ENCODE measurements at regions not wholly inside any gene's neighbourhood (a gene's known extent, or its start where the extent isn't known, plus 50 kb on each side); places are given as distances from the start of the nearest gene placed in this dataset.
"Not testable (repeated sequence)": the region's sequence is repeated elsewhere in the genome, so short reads cannot be mapped to it uniquely, and the experiment has no call there.

GRCh38 chr9:119763260-119763659 lies 394.0 kb upstream of the BRINP1 start:
- no peak for DNase-seq (ENCODE audit: low read depth in 2 of 2)

- DNase-seq (ENCODE audit: low read depth in 2 of 2), result no peak
These were observed 392.6 kb upstream of the BRINP1 start for GRCh38 chr9:119761812-119762211.

- no peak for DNase-seq (ENCODE audit: low read depth in 2 of 2)
These were observed 389.8 kb upstream of the BRINP1 start for GRCh38 chr9:119758990-119759389.

- DNase-seq (ENCODE audit: low read depth in 2 of 2), result no peak
These were observed 389.0 kb upstream of the BRINP1 start for GRCh38 chr9:119758241-119758640.

GRCh38 chr9:119739476-119739875 lies 370.2 kb upstream of the BRINP1 start:
- no peak for DNase-seq (ENCODE audit: low read depth in 2 of 2)

GRCh38 chr9:119736491-119737454 lies 367.5 kb upstream of the BRINP1 start:
- DNase-seq (ENCODE audit: low read depth in 2 of 2), result no peak

- DNase-seq (ENCODE audit: low read depth in 2 of 2), result no peak
These were observed 358.8 kb upstream of the BRINP1 start for GRCh38 chr9:119727988-119728387.

GRCh38 chr9:119726035-119726434 lies 356.8 kb upstream of the BRINP1 start:
- DNase-seq (ENCODE audit: low read depth in 2 of 2), result no peak

- DNase-seq (ENCODE audit: low read depth in 2 of 2), result no peak
These were observed 353.1 kb upstream of the BRINP1 start for GRCh38 chr9:119722384-119722783.

GRCh38 chr9:119712325-119712724 lies 343.1 kb upstream of the BRINP1 start:
- no peak for DNase-seq (ENCODE audit: low read depth in 2 of 2)

GRCh38 chr9:119709431-119709830 lies 340.2 kb upstream of the BRINP1 start:
- no peak for DNase-seq (ENCODE audit: low read depth in 2 of 2)

GRCh38 chr9:119707228-119707845 lies 338.1 kb upstream of the BRINP1 start:
- no peak for DNase-seq (ENCODE audit: low read depth in 2 of 2)

GRCh38 chr9:119701651-119702050 lies 332.4 kb upstream of the BRINP1 start:
- DNase-seq (ENCODE audit: low read depth in 2 of 2), result no peak

- no peak for DNase-seq (ENCODE audit: low read depth in 2 of 2)
These were observed 329.3 kb upstream of the BRINP1 start for GRCh38 chr9:119698535-119698934.

- no peak for DNase-seq (ENCODE audit: low read depth in 2 of 2)
These were observed 328.8 kb upstream of the BRINP1 start for GRCh38 chr9:119697996-119698395.

- DNase-seq (ENCODE audit: low read depth in 2 of 2), result no peak
These were observed 320.6 kb upstream of the BRINP1 start for GRCh38 chr9:119689879-119690278.

GRCh38 chr9:119688547-119688946 lies 319.3 kb upstream of the BRINP1 start:
- DNase-seq (ENCODE audit: low read depth in 2 of 2), result no peak

GRCh38 chr9:119677811-119678505 lies 308.7 kb upstream of the BRINP1 start:
- no peak for DNase-seq (ENCODE audit: low read depth in 2 of 2)

GRCh38 chr9:119675951-119676350 lies 306.7 kb upstream of the BRINP1 start:
- DNase-seq (ENCODE audit: low read depth in 2 of 2), result no peak

- not testable (repeated sequence) for DNase-seq (ENCODE audit: low read depth in 2 of 2)
These were observed 303.5 kb upstream of the BRINP1 start for GRCh38 chr9:119672763-119673162.

- no peak for DNase-seq (ENCODE audit: low read depth in 2 of 2)
These were observed 298.7 kb upstream of the BRINP1 start for GRCh38 chr9:119667916-119668315.

- no peak for DNase-seq (ENCODE audit: low read depth in 2 of 2)
These were observed 297.9 kb upstream of the BRINP1 start for GRCh38 chr9:119667163-119667562.

Data from activated CD4-positive, alpha-beta T cell treated with anti-CD3 and anti-CD28 coated beads for 24 hours (primary cell).